Smooth muscle cell (in vitro differentiated cells): ENCODE measurements at regions not wholly inside any gene's neighbourhood (a gene's known extent, or its start where the extent isn't known, plus 50 kb on each side); places are given as distances from the start of the nearest gene placed in this dataset.

Experiments used
- DNase-seq: peaks from one replicate; lab custom pipeline; 2025; ENCODE audit not compliant: unreplicated experiment; lab: John Stamatoyannopoulos, UW
- H2AFZ ChIP-seq: fragments of 200-600 bp; sonication (generic); 2 replicates; pipeline ENCODE4 v1.6.0; 2016; ENCODE audit warnings: antibody characterized with exemption, low read depth, mild to moderate bottlenecking
- H3F3A ChIP-seq: fragments of 200-600 bp; sonication (generic); 2 replicates; pipeline ENCODE4 v1.6.0; 2017; ENCODE audit warnings: antibody characterized with exemption, low read depth
- H3K27ac ChIP-seq: fragments of 200-600 bp; sonication (generic); 2 replicates; pipeline ENCODE4 v1.5.1; 2016; ENCODE audit warnings: low read depth, mild to moderate bottlenecking
- H3K27me3 ChIP-seq: fragments of 200-600 bp; sonication (generic); 2 replicates; pipeline ENCODE4 v1.6.1; 2016; ENCODE audit warnings: low read depth, mild to moderate bottlenecking
- H3K36me3 ChIP-seq: fragments of 200-600 bp; sonication (generic); 2 replicates; pipeline ENCODE4 v1.5.1; 2016; ENCODE audit warnings: low read depth
- H3K4me1 ChIP-seq: fragments of 200-600 bp; sonication (generic); 2 replicates; pipeline ENCODE4 v1.5.1; 2016; ENCODE audit warnings: low read depth
- H3K4me2 ChIP-seq: fragments of 200-600 bp; sonication (generic); 2 replicates; pipeline ENCODE4 v1.6.0; 2016; ENCODE audit warnings: mild to moderate bottlenecking
- H3K4me3 ChIP-seq: fragments of 200-600 bp; sonication (generic); 2 replicates; pipeline ENCODE4 v1.5.1; 2016; ENCODE audit warnings: mild to moderate bottlenecking
- H3K79me2 ChIP-seq: fragments of 200-600 bp; sonication (generic); 2 replicates; pipeline ENCODE4 v1.6.0; 2016; ENCODE audit warnings: low read depth, mild to moderate bottlenecking
- H3K9ac ChIP-seq: fragments of 200-600 bp; sonication (generic); 2 replicates; pipeline ENCODE4 v1.6.0; 2016; ENCODE audit warnings: low read depth
- H3K9me3 ChIP-seq: fragments of 200-600 bp; sonication (generic); replicated peaks from 2 replicates; pipeline ENCODE4 v1.5.1; 2016; ENCODE audit warnings: low read depth
- H4K20me1 ChIP-seq: fragments of 200-600 bp; sonication (generic); 2 replicates; pipeline ENCODE4 v1.6.0; 2016; ENCODE audit warnings: low read depth
- CTCF ChIP-seq: fragments of 200-600 bp; sonication (generic); IDR thresholded peaks from 2 replicates; pipeline ENCODE4 v1.5.1; 2017; ENCODE audit warnings: borderline replicate concordance, mild to moderate bottlenecking, antibody characterized with exemption; ENCODE audit not compliant: insufficient read depth, poor library complexity, severe bottlenecking
- WGBS: methylation state at CpG from one replicate; pipeline ENCODE4 v1.1.7; 2016; ENCODE audit warnings: low lambda C conversion rate; 5-methylcytosine and 5-hydroxymethylcytosine counted together

- Histone ChIP-seq H3K9me3 (no peaks in the 10 kb centered on the region), H3K27me3 (no peaks in the 10 kb centered on the region), H3K79me2 (no peaks in the 10 kb centered on the region), H3K36me3 (no peaks in the 10 kb centered on the region), H3F3A (no peaks in the 10 kb centered on the region), H2AFZ (no peak overlapping the region), H3K4me1 (no peaks in the 10 kb centered on the region), H3K27ac (no peak overlapping the region), H3K4me2 (no peak overlapping the region), H3K4me3 (no peak overlapping the region), H3K9ac (no peak overlapping the region), H4K20me1 (no peaks in the 10 kb centered on the region)
- WGBS = 96% methylated on average over 3 of the region's 3 CpGs
- TF ChIP-seq CTCF = no peak
- DNase-seq = no peak
Measured at GRCh38 chr6:144476286-144476685, 191.2 kb downstream of the UTRN start.

- no peak overlapping the region for H3K27ac ChIP-seq
- no peaks in the 10 kb centered on the region for H3K27me3 ChIP-seq
- H3F3A ChIP-seq = no peaks in the 10 kb centered on the region
- DNase-seq = no peak
- H3K4me2 ChIP-seq = no peak overlapping the region
- no peaks in the 10 kb centered on the region for H3K79me2 ChIP-seq
- no peaks in the 10 kb centered on the region for H3K9me3 ChIP-seq
- no peaks in the 10 kb centered on the region for H3K4me1 ChIP-seq
- no peak for TF ChIP-seq CTCF
- H3K36me3 ChIP-seq = no peaks in the 10 kb centered on the region
- WGBS = 100% methylated on average over 1 of the region's 1 CpG
- H3K9ac ChIP-seq = no peak overlapping the region
- no peak overlapping the region for H3K4me3 ChIP-seq
- no peak overlapping the region for H2AFZ ChIP-seq
- H4K20me1 ChIP-seq = no peaks in the 10 kb centered on the region
Measured at GRCh38 chr6:144477396-144477795, 192.3 kb downstream of the UTRN start.

GRCh38 chr6:144477856-144478255 is 192.7 kb downstream of the UTRN start:
- H3F3A ChIP-seq = no peaks in the 10 kb centered on the region
- H2AFZ ChIP-seq = no peak overlapping the region
- H4K20me1 ChIP-seq = no peaks in the 10 kb centered on the region
- no peak overlapping the region for H3K9ac ChIP-seq
- H3K4me3 ChIP-seq = no peak overlapping the region
- no peaks in the 10 kb centered on the region for H3K79me2 ChIP-seq
- TF ChIP-seq CTCF = no peak
- no peak overlapping the region for H3K27ac ChIP-seq
- no peaks in the 10 kb centered on the region for H3K36me3 ChIP-seq
- H3K9me3 ChIP-seq = no peaks in the 10 kb centered on the region
- no peak overlapping the region for H3K4me2 ChIP-seq
- no peak for DNase-seq
- H3K4me1 ChIP-seq = no peaks in the 10 kb centered on the region
- no peaks in the 10 kb centered on the region for H3K27me3 ChIP-seq

GRCh38 chr6:144478483-144478882 is 193.3 kb downstream of the UTRN start:
- 85% methylated on average over 5 of the region's 5 CpGs for WGBS
- no peaks in the 10 kb centered on the region for H4K20me1 ChIP-seq

More at GRCh38 chr6:144478483-144478882, 193.3 kb downstream of the UTRN start:
- DNase-seq = no peak
- Histone ChIP-seq H3F3A (no peaks in the 10 kb centered on the region), H2AFZ (no peak overlapping the region), H3K36me3 (no peaks in the 10 kb centered on the region), H3K4me2 (no peak overlapping the region), H3K4me3 (no peak overlapping the region), H3K27ac (no peak overlapping the region), H3K4me1 (no peaks in the 10 kb centered on the region), H3K27me3 (no peaks in the 10 kb centered on the region), H3K9me3 (no peaks in the 10 kb centered on the region), H3K79me2 (no peaks in the 10 kb centered on the region), H3K9ac (no peak overlapping the region)
- TF ChIP-seq CTCF = no peak
